ENCODE measurements at regions not wholly inside any gene's neighbourhood (a gene's known extent, or its start where the extent isn't known, plus 50 kb on each side); places are given as distances from the start of the nearest gene placed in this dataset.

DNA sequence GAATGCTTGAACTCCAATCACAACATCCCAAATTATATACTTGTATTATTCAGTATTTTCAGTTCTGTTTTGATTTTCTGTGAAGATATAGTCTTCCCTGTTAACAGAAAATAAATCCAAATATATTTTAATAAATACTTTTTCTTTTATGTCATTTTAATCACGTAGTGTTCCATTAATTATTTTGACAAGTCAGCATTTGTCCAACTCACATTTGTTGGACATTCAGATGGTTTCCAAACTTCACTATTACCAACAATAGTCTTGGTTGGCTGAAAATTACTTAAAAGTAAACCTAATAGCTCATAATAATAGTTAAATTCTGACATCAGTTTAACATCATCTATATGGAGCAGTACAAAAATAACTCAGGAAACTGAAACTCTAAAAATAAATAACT lies 60.7 kb upstream of the SPANXD start:
- no peak for DNase-seq (ENCODE audit: low spot score)

DNA sequence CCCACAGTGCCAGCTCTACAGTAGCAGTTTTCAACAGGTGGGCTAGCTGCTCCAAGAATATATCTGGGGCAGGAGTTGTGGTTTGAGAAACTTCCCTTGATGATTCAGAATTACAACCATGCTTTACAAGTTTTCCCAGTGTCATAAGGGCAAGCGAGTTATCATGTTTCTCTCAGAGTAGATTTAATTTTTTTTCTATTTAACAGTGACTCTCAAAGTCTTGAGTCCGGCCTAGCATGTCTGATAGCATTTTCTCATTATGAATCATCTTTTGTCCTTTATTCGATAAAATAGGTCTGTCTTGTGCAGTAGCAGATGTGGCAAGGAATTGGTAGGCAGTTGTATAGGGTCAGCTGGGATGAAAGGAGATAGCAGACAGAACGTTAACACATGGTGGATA lies 62.2 kb upstream of the SPANXD start:
- DNase-seq (ENCODE audit: low spot score) = peak; percentile 1

DNA sequence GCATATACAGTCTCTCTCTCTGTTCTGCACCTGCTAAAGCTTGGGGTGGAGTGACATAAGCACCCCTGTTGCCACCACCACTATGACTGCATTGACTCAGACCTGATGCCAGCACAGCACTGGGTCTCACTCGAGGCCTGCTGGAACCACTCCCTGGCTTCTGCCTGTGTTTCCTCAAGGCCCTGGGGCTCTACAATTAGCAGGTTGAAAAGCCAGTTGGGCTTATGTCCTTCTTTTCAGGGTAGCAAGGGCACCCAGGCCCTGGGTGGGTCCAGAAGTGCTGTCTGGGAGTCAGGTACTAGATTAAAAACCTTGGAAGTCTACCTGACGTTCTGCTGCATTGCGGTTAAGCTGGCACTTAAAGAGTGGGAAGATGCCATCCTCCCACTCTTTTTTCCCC lies 50.5 kb upstream of the MAGEC3 start:
- DNase-seq (ENCODE audit: low spot score) = no peak

All from GM03348 (cell line).